NCI-H510A (cell line): ENCODE measurements at regions not wholly inside any gene's neighbourhood (a gene's known extent, or its start where the extent isn't known, plus 50 kb on each side); places are given as distances from the start of the nearest gene placed in this dataset.
"Not testable (repeated sequence)": the region's sequence is repeated elsewhere in the genome, so short reads cannot be mapped to it uniquely, and the experiment has no call there.

Source experiments
- DNase-seq: peaks from one replicate; lab custom pipeline; 2025; lab: John Stamatoyannopoulos, UW

DNA sequence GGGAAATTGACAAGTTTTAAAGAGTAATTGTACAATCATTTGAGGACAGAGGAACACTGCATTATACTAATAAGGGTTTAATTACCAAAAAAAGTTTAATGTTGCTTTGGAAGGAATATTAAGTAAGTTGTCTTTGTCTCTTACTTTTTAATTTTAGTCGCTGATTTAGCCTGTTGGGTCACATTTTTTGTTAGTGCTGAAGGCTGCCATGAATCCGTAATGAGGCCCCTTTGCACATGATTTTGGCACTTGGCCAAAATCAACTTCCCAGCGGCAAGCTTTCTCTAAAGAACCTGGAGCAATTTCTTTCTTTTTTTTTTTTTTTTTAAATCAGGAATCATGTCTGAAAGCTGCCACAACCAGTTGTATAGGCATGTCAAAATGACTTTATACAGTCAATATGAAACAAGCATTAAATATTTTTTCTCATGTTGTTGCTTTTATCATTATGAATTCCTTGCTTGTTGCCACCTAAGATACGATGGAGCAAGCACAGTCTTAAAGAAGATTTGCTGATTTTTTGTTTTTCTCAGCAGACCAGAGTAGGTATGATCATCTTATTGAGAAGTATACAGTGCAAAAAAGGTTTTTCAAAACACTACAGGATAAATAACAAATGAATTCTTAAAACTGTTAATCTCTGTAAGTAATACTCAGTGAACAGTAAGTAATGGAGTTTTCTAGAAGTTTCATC is 690.4 kb downstream of the USP25 start:
- no peak for DNase-seq

DNA sequence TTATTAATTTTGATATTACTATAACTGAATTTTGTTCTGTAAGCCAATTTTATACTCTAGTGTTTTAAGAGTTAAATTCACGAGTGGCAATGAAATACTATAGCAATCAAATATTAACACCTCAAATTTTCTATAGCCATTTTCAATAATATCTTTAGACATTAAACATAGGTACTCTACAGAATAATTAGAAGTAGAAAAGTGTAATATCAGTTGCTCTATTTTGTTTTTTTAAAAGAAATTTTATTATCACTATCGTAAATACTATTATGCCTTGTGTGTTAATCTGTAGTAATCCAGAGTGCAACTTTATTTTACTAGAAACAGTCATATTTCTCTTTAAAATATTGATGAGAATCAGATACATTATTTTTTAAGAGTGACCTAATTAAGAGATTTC is 691.2 kb downstream of the USP25 start:
- DNase-seq = no peak

DNA sequence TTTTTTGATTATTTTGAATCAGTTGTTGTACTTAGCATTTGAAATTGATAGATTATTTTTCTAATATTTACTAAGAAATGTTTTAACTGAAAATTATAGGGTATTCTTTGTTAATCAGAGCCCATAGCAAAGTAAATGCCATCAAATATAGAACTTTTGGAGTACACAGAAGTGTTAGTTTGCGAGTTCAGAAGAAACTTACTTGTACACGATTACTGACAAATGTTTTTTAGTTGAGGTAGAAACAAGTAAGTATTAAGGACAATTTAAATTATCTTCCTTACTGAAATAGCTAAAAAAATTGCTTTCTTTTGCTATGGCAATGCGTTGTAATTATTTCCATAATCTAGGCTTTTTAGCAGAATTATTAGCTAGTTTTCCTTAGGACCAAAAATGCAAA is 692.2 kb downstream of the USP25 start:
- DNase-seq = no peak

DNA sequence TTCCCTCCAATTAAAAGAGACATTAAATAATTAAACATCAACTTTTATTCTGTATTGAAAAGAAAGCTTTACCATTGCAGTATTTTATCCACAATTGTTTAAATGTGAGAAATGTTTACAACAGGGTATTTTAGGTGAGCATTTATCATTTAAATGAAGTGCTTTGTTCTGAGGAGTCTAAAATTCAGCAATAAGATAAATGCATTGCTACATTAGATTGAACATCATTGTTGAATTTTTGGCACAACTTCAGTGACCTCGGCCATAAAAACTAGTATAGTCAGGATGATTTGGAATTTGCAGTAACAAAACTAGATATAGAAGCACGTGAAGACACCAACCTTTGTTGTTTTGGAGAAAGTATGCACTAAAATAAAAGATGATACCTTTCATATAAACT is 692.9 kb downstream of the USP25 start:
- no peak for DNase-seq

DNA sequence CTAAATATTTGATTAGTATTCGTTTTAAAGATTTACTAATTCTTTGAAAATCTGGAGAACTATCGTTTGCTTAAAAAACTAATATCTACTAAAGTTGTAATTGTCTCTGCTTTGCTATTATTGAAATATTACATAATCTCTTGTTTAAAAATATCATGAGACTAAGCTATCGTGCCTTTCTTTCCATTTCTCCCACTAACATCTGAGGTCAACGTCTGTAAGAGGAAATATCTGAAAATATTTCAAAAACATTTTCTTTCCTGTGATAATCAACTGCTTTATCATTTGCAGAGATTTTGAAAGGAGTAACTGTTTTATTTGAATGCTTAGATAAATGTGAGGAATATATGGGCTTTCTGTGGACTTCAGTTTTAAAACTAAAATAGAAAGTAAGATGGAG is 694.1 kb downstream of the USP25 start:
- no peak for DNase-seq

DNA sequence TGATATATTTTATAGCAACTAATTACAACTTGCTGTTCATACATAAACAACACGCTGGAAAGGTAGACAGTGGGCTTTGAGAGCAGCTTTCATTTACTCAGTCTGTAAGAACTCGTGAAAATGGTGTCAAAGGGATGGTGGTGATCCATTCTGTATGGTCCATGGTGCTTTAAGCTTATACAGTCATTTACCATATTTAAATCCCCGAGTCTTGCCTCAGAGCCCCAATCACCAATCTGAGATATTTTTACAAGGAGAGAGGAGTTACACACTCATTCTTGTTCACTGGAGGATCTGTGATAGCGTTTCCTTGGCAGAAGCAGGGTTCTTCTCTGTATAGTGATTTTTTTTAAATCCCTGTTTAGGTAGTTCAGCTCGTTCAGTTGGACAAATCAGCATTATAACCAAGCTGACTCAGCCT is 694.6 kb downstream of the USP25 start:
- DNase-seq = no peak

DNA sequence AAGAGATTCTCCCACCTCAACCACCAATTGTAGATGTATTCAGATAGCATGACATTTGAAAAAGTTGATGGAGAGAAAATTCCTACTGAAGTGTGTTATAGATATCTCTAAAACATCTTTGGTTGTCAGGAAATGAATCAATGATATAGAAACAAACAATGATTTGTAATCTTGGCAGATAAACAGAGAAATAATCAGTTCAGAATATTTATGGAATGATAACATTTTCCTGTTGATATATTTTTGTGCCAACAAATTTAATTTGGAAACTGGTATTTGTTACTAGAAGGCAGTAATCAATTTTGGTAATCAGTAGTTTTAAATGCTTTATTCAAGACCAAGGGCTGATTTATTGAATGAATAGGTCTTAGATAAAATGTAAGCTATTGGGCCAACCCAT is 695.6 kb downstream of the USP25 start:
- DNase-seq = no peak

DNA sequence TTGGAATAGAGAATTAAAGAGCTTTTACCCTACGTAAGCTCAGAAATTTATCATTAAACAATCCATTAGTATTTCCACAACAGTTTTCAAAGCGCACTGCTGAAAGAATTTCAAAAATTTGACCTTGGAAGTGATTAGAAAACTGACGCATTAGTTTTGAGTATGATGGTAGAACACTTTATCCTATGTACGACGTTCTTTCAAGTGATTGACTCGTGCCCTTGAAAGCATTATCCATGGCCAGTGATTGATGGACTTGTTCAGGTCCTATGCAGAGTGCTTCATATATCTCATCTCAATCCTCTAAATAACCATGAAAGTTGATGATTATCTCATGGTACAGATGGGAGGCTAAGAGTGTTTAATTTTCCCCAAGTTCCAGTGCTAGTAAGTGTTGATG is 697.2 kb downstream of the USP25 start:
- DNase-seq = no peak

DNA sequence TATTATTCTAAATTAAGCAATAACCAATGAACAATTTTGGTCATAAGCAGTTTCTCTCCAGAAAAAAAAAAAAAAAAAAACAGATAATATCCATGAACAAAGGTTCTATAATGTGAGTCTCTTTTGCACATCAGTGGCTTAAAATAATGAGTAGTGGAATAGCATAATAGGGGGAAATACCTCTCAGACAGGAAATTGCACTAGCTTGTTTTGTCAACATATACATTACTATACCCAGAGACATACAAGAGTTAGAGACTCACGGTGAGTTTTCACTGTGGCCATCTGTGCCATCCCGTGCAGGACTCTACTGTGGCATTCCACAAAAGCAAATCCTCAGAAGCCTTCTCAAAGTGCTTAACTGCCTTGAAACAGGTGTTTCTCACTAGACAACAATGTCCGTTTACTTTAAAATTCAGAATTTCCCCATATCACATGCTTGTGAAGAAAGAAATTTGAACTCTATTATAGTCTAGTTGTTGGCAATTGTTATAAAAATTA is 697.9 kb downstream of the USP25 start:
- DNase-seq = no peak

DNA sequence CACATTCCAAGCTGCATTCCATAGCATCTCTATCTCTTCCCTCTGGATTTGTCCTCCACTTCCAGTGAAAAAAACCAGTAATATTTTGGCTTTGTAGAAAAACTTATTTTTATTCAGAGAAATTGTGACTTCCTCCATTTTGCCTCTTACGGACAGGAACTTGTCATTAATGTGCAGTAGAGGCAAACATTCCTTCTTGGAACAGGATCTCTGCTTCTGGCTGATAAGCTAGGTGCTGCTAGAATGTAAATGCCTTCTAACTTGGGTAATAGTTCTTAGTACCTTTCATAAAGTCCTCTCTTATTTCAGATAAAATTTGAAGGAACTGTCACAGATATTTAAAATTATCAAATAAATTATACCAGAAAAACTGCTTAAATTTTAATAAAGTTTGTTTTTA is 707.8 kb downstream of the USP25 start:
- no peak for DNase-seq

DNA sequence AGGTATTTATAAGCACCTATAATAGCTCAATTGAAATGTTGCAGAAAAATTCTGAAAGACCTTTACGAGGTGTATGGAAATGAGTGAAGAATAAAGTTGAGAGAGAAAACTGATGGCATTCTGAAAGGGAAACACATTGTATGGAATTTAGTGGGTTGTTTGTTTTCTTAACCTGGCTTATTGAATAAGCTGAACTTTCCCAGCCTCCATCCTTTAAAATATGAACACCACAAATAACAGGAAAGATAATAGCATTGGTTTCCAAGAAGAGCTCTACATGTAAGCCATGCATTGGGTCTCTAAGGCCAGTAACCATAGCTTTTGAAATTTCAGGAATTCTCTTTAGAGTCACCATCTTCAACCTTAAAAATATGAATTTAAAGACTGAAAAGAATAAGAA is 709.0 kb downstream of the USP25 start:
- no peak for DNase-seq

DNA sequence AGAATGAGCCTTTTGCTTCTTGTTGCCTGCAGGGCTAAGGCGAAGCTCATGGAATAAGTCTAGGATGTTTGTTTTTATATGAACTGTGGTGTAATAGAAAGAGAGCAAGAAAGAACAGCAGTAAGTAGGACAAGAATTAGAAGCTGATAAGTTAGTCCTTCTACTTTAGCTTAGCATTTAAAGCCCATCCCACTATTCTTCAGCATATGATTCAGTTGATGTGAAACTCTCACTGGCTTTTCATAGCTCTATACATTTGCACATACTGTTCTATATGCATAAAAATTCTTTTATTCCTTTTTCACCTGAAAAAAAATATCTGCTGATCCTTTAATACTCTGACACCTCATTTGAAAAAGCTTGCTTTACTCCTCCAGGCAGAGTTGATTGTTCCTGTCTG is 712.0 kb downstream of the USP25 start:
- no peak for DNase-seq

DNA sequence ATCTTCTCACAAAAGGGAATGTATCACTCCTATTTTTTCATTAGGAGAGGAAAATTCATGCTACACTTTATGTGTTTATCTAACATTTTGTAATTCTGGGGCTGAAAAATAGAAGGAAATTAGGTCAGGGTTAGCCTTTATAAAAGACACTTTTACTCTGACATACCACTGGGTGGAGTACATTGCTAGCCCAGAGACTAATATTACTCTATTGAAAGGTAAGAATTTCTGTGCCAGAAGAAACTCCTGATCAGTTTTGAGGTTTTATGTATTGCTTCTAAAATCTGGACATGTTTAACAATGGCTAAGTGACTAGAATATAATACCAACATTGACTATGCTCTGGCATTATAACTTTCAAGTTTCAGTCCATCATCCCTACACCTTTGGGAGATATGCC is 724.6 kb downstream of the USP25 start:
- DNase-seq = no peak

DNA sequence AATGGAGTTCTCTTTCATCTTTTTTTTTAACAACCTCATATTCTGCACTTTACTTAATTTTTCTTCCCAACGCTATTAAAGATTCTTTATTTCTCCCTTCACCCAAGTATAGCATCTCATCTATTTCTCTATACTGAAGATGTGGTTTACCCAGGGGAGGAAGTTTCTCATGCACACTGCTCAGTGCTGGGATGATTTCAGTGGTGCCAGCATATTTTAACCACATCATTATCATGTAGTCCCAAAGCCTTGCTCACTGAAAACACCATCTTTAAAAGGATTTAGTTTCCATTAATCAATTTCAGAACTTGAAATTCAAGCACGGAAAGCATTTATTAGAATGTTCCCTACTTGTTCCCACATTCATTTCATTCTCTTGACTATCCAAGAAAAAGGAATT is 725.7 kb downstream of the USP25 start:
- DNase-seq = no peak

DNA sequence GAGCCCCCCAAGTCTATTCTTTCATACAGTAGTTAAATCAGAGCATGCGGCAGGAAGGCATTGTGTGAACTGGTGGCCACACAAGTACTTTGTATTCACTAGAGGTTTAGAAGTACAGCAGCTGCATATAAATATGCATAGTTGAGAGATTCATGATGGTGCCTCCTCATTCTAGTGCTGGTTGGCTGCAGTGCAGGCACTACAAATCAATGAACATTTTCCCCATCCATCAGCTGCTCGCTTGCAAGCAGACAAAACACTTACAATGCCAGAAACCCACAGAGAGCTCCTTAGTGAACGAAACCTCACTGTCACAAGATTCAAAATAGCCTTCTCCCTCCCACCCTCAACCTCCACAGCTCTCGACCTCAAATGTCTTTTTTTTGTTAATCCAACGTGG is 726.2 kb downstream of the USP25 start:
- DNase-seq = no peak

DNA sequence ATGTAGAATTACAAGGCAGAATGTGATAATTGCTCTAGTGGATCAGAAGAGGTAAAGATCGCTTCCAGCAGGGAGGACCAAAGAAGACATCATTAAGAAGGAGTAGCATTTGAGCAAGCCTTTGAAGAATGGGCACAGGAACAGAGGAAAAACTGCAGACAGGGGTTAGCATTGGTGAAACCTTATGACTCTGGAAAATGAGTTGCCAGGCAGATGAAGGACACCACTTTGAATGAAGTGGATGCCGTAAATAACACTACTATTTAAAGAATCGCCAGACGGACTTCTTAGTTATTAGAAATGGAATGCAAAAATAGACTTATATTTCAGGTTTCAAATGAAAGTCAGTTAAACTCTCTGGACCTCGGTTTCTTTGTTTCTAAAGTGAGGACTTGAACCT is 727.7 kb downstream of the USP25 start:
- DNase-seq = no peak

DNA sequence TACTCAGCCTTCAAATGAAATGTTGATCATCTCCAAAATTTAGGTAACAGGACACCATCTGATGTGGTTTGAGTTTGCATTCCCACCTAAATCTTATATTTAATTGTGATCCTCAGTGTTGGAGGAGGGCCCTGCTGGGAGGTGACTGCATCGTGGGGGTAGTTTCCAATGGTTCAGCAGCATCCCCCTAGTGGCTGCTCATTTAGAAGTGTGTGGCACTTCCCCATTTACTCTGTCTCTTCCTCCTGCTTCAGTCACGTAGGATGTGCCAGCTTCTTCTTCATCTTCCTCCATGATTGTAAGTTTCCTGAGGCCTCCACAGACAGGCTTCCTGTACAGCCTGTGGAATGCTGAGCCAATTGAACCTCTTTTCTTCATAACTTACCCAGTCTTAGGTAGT is 731.2 kb downstream of the USP25 start:
- DNase-seq = no peak

DNA sequence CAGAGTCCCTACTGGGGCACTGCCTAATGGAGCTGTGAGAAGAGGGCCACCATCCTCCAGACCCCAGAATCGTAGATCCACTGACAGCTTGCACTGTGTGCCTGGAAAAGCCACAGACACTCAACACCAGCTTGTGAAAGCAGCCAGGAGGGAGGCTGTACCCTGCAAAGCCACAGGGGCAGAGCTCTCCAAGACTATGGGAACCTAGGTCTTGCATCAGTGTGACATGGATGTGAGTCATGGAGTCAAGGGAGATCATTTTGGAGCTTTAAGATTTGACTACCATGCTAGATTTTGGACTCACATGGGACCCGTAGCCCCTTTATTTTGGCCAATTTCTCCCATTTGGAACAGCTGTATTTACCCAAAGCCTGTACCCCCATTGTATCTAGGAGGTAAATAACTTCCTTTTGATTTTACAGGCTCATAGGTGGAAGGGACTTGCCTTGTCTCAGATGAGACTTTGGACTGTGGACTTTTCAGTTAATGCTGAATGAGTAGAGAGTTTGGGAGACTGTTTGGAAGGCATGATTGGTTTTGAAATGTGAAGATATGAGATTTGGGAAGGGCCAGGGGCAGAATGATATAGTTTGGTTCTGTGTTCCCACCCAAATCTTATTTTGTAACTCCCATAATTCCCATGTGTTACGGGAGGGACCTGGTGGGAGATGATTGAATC is 734.6 kb downstream of the USP25 start:
- DNase-seq = not testable (repeated sequence)

DNA sequence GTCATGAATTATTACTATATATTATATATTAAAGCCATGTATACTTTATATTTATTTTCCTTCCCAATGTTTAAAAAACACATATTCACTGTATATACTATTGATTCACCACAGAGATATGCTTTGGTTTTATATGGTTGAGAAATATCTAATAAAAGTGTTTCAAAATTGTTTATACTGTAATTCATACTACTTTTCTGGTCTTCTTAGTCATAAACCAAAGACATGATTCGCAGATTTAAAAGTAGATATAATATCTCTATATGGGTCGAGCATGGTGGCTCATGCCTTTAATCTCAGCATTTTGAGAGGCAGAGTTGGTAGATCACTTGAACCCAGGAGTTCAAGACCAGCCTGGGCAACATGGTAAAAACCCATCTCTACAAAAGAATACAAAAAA is 738.4 kb downstream of the USP25 start:
- DNase-seq = no peak

DNA sequence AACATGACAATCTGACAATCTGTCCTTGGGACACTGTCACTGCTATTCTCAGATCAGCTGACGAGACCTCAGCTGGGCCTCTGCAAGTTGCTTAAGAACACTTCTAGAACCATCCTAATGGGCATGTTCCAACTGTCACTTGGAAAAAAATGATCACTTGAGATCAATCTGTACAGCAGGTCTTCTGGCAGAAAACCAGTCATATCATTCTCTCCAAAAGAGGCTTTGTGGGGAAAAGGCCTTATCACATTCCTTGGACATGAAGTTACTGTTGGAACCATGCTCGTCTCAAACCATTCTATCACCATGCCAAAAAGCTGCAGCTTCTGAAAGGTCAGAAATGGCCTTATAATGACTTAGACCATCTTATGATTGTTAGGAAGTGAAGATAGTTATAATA is 744.2 kb downstream of the USP25 start:
- DNase-seq = no peak

DNA sequence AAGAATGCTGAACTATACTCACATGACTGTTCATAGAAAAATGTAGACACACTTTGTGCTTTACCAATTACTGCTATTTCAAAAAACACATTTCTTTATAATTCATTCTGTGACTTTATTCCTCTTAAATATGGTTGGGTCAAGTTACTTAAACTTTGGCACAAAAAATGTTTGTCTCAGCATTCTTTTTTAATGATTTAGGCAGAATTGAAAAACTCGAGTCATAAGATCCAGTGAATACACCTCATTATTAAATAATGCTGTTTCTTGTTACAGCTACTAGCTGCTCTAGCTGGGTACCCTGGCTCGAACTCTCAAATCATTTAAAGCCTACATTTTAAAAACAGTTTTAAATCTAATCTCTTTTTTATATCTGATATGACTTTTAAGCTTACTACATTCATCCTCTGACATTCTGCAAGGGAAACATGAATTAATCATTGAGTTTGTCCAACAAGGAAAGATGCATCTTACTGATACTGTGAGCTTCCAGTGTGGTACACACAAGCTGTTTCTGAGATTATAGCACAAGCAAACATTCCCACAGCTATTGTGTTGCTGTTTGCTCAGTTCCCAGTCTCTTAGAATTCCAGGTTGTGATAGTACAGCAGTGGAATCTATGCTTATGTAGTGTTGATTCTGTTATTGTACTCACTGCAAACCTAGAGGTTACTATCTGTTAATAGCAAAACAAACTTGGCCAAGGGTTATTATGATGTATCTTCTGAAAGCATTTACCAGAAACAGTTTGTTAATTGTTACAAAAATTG is 746.5 kb downstream of the USP25 start:
- no peak for DNase-seq

DNA sequence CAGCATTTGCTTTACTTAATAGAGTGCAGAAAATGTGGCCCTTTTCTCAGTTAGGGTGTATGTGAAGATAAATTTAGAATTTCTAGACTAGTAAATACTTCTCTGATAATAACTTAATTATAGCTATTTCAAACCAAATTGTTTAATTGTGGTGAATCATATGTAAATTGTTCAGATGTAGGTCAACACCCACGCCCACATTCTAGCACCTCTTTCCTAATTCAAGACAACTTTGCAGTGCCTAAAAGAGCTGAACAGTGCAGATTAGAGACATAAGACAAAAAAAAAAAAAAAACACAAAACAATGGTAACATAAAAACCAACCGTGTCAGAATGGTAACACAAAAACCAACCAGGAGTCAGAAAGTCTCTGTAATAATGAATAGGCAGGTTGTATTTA is 758.3 kb downstream of the USP25 start:
- DNase-seq = no peak

DNA sequence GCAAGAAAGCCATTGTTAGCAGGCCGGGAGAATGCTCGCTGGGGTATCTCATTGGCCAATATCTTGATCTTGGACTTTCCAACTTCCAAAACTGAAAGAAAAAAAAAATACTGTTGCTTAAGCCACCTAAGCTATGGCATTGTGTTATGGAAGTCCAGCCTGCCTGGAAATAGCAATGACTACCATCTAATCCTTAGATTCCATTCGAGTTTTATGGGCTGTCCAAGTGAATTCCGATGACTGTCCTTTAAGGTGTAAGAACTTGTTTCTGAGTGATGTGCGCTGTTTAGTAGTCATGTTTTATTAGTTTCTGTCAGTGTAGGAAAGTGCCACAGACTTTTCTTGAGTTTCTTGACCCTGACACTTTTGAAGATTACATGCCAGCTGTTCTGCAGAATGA is 762.6 kb downstream of the USP25 start:
- no peak for DNase-seq
